Esophagus muscularis mucosa (tissue), 4 donors: ENCODE measurements at regions not wholly inside any gene's neighbourhood (a gene's known extent, or its start where the extent isn't known, plus 50 kb on each side); places are given as distances from the start of the nearest gene placed in this dataset.

Experiments used
- DNase-seq: peaks from one replicate; pipeline ENCODE4 v3.0.0-alpha.2; 2017; ENCODE audit errors: extremely low spot score
- H3K27ac ChIP-seq, 4 donors: fragments of 200-600 bp; sonication (generic); replicated peaks in 1 of 4; 1 replicate in 3 of 4; 2 replicates in 1 of 4; pipeline ENCODE4 v1.5.1; 2016 to 2019; ENCODE audit warnings: mild to moderate bottlenecking in 1 of 4
- H3K27me3 ChIP-seq, 4 donors: fragments of 200-600 bp; sonication (generic); one replicate each; pipeline versions ENCODE4 v1.5.1 to v1.6.0; 2016 to 2019
- H3K36me3 ChIP-seq, 4 donors: fragments of 200-600 bp; sonication (generic); one replicate each; pipeline ENCODE4 v1.5.1; 2016 to 2019
- H3K4me1 ChIP-seq, 4 donors: fragments of 200-600 bp; sonication (generic); one replicate each; pipeline ENCODE4 v1.5.1; 2016 to 2019
- H3K4me3 ChIP-seq, 4 donors: fragments of 200-600 bp; sonication (generic); 1 replicate in 2 of 4; 2 replicates in 2 of 4; pipeline ENCODE4 v1.5.1; 2016 to 2019; ENCODE audit warnings: mild to moderate bottlenecking in 4 of 4, moderate library complexity in 1 of 4
- H3K9me3 ChIP-seq, 4 donors: fragments of 200-600 bp; sonication (generic); 1 replicate in 3 of 4; 2 replicates in 1 of 4; pipeline ENCODE4 v1.5.1; 2016 to 2019
- CTCF ChIP-seq, 3 experiments: fragments of 200-600 bp in 2 of 3; fragments of 450-650 bp in 1 of 3; sonication (generic) in 2 of 3; IDR thresholded peaks; one replicate each; pipeline ENCODE4 v1.5.1; 2017 to 2019; ENCODE audit warnings: antibody characterized with exemption in 3 of 3, mild to moderate bottlenecking in 2 of 3, moderate library complexity in 1 of 3
- EP300 ChIP-seq: sonication (generic); formaldehyde crosslinking; IDR thresholded peaks from one replicate; pipeline ENCODE4 v1.6.1; 2017; ENCODE audit warnings: antibody characterized with exemption
- POLR2A ChIP-seq: fragments of 450-650 bp; IDR thresholded peaks from one replicate; pipeline ENCODE4 v1.6.1; 2017; ENCODE audit warnings: antibody characterized with exemption, moderate library complexity, mild to moderate bottlenecking, low read depth
- POLR2AphosphoS5 ChIP-seq, 2 donors: sonication (generic); formaldehyde crosslinking; IDR thresholded peaks; one replicate each; pipeline ENCODE4 v1.6.1; 2017; ENCODE audit warnings: antibody characterized with exemption in 2 of 2
- WGBS: methylation state at CpG from one replicate; pipeline ENCODE4 v1.1.5; 2018; 5-methylcytosine and 5-hydroxymethylcytosine counted together
- intact Hi-C: fragments of 100-400 bp; cut with DNase I; formaldehyde crosslinking; loops from one replicate; pipeline ENCODE4 v1.15.1; 2023

- DNase-seq = no peak
- Histone ChIP-seq H3K36me3 (no peaks in the 10 kb centered on the region), H3K4me3 (no peak overlapping the region), H3K27me3 (no peaks in the 10 kb centered on the region), H3K9me3 (no peaks in the 10 kb centered on the region), H3K27ac (no peak overlapping the region), H3K4me1 (no peaks in the 10 kb centered on the region)
- TF ChIP-seq POLR2AphosphoS5 (IDR thresholded peaks at IDR 0.05) (no peak), POLR2A (no peak), CTCF (IDR thresholded peaks at IDR 0.05) (no peak), EP300 (no peak)
- intact Hi-C loops = no loop called here
- 97% methylated on average over 1 of the region's 1 CpG for WGBS
Measured at GRCh38 chr6:115720900-115721299, 339.8 kb downstream of the FRK start.

GRCh38 chr6:115717472-115717871, 343.2 kb downstream of the FRK start:
- Histone ChIP-seq H3K36me3 (no peaks in the 10 kb centered on the region), H3K27ac (no peak overlapping the region), H3K4me1 (no peaks in the 10 kb centered on the region), H3K4me3 (no peak overlapping the region), H3K9me3 (no peaks in the 10 kb centered on the region), H3K27me3 (no peaks in the 10 kb centered on the region)
- TF ChIP-seq POLR2AphosphoS5 (IDR thresholded peaks at IDR 0.05) = no peak
- TF ChIP-seq EP300 = no peak
- TF ChIP-seq POLR2A = no peak
- no peak for TF ChIP-seq CTCF (IDR thresholded peaks at IDR 0.05)
- 44% methylated on average over 1 of the region's 1 CpG for WGBS
- DNase-seq = no peak
- intact Hi-C loops = no loop called here

- Histone ChIP-seq H3K27me3 (no peaks in the 10 kb centered on the region), H3K4me3 (no peak overlapping the region), H3K4me1 (no peaks in the 10 kb centered on the region), H3K27ac (no peak overlapping the region), H3K36me3 (no peaks in the 10 kb centered on the region), H3K9me3 (no peaks in the 10 kb centered on the region)
- DNase-seq = no peak
- TF ChIP-seq CTCF (IDR thresholded peaks at IDR 0.05) (no peak), POLR2AphosphoS5 (IDR thresholded peaks at IDR 0.05) (no peak), POLR2A (no peak), EP300 (no peak)
- intact Hi-C loops = no loop called here
Measured at GRCh38 chr6:115717062-115717461, 343.6 kb downstream of the FRK start.

DNA sequence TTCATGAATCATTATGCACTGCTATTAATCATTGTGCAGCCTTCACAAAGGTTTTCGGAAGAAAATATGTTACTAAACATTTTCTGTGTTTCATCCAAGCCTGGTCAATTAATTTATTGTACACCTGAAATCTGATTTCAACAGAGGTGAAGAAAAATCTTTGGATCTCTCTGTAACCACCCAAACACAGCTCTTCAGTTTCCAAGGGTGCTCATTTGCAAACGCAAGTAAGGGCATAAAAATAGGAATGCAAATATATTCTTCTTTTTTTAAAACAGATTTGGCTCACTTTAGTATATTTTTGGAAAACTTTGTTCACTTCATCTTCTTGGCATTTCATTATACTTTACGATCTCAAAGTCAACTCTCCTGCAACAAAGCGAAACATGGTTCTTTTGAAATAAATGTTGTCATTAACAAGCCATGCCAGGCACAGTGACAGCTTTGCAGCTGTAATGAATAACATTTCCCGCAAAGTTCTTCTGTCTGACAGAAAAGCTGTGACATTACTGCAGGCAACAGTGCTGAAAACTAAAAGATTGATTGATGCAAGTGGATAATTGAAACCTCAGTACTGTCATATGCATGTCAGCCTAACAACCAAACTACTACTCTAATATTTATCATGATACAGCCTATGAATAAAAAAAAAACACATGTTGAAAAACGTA, 348.3 kb downstream of the FRK start:
- no peaks in the 10 kb centered on the region for H3K4me1 ChIP-seq
- H3K27ac ChIP-seq = no peak overlapping the region
- no peak overlapping the region for H3K4me3 ChIP-seq
- TF ChIP-seq CTCF (IDR thresholded peaks at IDR 0.05) = no peak
- no peak for TF ChIP-seq EP300
- TF ChIP-seq POLR2A = no peak
- TF ChIP-seq POLR2AphosphoS5 (IDR thresholded peaks at IDR 0.05) = no peak
- DNase-seq = no peak
- 58% methylated on average over 6 of the region's 6 CpGs for WGBS
- intact Hi-C loops = no loop called here
- no peaks in the 10 kb centered on the region for H3K27me3 ChIP-seq
- no peaks in the 10 kb centered on the region for H3K36me3 ChIP-seq
- H3K9me3 ChIP-seq = no peaks in the 10 kb centered on the region

GRCh38 chr6:115708850-115709249, 351.8 kb downstream of the FRK start:
- Histone ChIP-seq H3K27me3 (no peaks in the 10 kb centered on the region), H3K4me3 (no peak overlapping the region), H3K9me3 (no peaks in the 10 kb centered on the region), H3K36me3 (no peaks in the 10 kb centered on the region), H3K4me1 (no peaks in the 10 kb centered on the region), H3K27ac (no peak overlapping the region)
- TF ChIP-seq POLR2AphosphoS5 (IDR thresholded peaks at IDR 0.05) (no peak), POLR2A (no peak), EP300 (no peak), CTCF (IDR thresholded peaks at IDR 0.05) (no peak)
- intact Hi-C loops = no loop called here
- WGBS = 50% methylated on average over 2 of the region's 2 CpGs
- no peak for DNase-seq
